ENCODE measurements at regions not wholly inside any gene's neighbourhood (a gene's known extent, or its start where the extent isn't known, plus 50 kb on each side); places are given as distances from the start of the nearest gene placed in this dataset.

DNA sequence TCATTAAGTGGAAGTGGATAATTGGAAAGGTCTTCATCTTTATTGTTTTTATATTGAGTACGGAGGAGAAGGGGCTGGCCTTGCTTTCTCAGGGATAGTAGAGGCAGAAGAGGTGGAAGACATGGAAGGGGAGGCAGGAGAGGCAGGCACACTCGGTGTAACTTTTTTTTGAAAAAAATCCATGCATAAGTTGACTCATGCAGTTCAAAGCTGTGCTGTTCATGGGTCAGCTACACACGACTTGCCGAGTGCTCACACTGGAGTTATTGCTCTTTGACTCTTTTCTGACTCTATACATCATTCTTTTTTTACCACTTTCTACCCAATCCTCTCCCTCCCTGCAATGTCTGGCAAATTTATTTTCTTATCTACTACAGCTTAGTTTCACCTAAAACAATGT, 158.3 kb upstream of the AADAT start:
- Histone ChIP-seq H3K9me3 (no peaks in the 10 kb centered on the region), H3K4me1 (no peaks in the 10 kb centered on the region), H3K27ac (no peak overlapping the region), H3K36me3 (no peaks in the 10 kb centered on the region), H3K4me3 (no peak overlapping the region), H3K27me3 (no peaks in the 10 kb centered on the region)
- no peak for DNase-seq
- in situ Hi-C loops (cut with MboI; ENCODE audit: low sequenced_read_pairs in 4 of 4) (no loop called here), intact Hi-C loops (cut with DNase I; ENCODE audit: low total_unique reads) (no loop called here)
- ATAC-seq = no peak
- TF ChIP-seq, protein P1, sequence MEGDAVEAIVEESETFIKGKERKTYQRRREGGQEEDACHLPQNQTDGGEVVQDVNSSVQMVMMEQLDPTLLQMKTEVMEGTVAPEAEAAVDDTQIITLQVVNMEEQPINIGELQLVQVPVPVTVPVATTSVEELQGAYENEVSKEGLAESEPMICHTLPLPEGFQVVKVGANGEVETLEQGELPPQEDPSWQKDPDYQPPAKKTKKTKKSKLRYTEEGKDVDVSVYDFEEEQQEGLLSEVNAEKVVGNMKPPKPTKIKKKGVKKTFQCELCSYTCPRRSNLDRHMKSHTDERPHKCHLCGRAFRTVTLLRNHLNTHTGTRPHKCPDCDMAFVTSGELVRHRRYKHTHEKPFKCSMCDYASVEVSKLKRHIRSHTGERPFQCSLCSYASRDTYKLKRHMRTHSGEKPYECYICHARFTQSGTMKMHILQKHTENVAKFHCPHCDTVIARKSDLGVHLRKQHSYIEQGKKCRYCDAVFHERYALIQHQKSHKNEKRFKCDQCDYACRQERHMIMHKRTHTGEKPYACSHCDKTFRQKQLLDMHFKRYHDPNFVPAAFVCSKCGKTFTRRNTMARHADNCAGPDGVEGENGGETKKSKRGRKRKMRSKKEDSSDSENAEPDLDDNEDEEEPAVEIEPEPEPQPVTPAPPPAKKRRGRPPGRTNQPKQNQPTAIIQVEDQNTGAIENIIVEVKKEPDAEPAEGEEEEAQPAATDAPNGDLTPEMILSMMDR (IDR thresholded peaks at IDR 0.05 in 4 of 5, conservative IDR thresholded peaks at IDR 0.05 in 1 of 5) = no peak
- TF ChIP-seq POLR2A (IDR thresholded peaks at IDR 0.05) = no peak

DNA sequence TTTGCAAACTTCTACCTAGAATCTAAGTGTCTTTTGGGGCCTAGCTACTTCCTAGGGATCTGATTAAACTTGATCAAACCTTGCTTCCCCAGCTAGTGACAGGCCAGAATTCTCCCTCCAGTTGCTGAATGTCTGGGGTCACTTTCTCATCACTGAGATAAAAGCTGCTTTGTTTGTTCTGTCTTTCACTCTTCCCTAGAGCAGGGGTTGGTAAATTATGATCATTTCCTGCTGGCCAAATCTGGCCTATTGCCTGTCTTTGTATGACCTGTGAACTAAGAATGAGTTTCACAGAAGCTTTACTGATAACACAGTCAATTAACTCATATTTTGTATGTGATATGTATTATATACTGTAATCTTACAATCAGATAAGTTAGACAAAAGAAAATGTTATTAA, 157.8 kb upstream of the AADAT start:
- no peak for DNase-seq
- Histone ChIP-seq H3K9me3 (no peaks in the 10 kb centered on the region), H3K4me3 (no peak overlapping the region), H3K27me3 (no peaks in the 10 kb centered on the region), H3K27ac (no peak overlapping the region), H3K4me1 (no peaks in the 10 kb centered on the region), H3K36me3 (no peaks in the 10 kb centered on the region)
- intact Hi-C loops (cut with DNase I; ENCODE audit: low total_unique reads) (no loop called here), in situ Hi-C loops (cut with MboI; ENCODE audit: low sequenced_read_pairs in 4 of 4) (no loop called here)
- ATAC-seq = no peak
- TF ChIP-seq, protein P1 (IDR thresholded peaks at IDR 0.05 in 4 of 5, conservative IDR thresholded peaks at IDR 0.05 in 1 of 5) = no peak
- no peak for TF ChIP-seq POLR2A (IDR thresholded peaks at IDR 0.05)

DNA sequence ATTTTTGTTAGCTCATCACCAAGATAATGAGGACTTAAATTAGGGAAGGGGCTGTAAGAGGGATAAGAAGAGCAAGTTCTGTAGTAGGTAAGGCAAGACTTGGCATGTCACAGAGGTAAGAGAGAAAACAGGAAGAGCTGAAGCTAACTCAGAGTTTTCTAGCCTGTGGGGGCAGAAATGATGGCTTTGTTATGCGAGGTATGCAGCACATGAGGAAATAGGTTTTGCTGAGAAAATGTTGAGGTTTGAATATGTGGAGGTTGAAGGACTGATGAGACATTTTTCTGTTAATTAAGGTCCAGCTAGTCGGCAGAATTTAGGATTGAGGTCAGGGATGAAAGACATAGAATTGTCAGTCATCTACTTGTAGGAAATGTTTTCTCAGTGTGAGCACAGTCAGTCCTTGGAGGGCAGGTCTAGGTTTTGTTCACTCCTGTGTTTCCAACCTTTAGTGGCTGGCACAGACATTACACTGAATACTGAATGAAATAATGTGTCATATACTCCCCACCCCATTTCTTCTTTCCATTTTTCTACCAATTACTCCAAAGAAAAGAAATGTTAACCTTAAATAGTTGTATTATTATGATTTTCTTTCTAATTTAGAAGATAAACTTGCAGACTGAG, 154.0 kb upstream of the AADAT start:
- intact Hi-C loops (cut with DNase I; ENCODE audit: low total_unique reads) = no loop called here
- Histone ChIP-seq H3K27ac (no peak overlapping the region), H3K36me3 (no peaks in the 10 kb centered on the region), H3K4me3 (no peak overlapping the region), H3K27me3 (no peaks in the 10 kb centered on the region), H3K4me1 (no peaks in the 10 kb centered on the region), H3K9me3 (no peaks in the 10 kb centered on the region)
- TF ChIP-seq POLR2A (IDR thresholded peaks at IDR 0.05) = no peak
- TF ChIP-seq, protein P1 (IDR thresholded peaks at IDR 0.05 in 4 of 5, conservative IDR thresholded peaks at IDR 0.05 in 1 of 5) = no peak
- ATAC-seq (no peak), DNase-seq (no peak)
- in situ Hi-C loops (cut with MboI; ENCODE audit: low sequenced_read_pairs in 4 of 4) = no loop called here

DNA sequence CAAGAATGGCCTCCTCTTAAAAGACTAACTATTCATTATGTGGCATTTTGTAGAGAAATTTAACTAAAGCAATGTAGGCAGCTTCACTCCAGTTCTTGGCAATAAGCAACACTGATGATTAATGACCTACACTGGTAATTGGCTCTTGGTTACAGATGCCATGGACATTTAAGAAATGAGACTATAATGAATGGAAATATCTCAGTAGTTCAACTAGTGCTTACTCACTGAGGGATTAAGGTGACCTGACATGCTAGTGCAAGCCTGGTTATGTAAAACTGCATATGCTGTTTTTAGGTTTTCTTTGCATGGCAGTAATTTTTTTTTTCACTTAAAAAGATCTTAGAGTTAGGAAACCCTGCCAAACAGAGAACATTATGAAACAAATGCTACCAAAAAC, 152.7 kb upstream of the AADAT start:
- in situ Hi-C loops (cut with MboI; ENCODE audit: low sequenced_read_pairs in 4 of 4) = no loop called here
- DNase-seq (no peak), ATAC-seq (no peak)
- H3K27me3 ChIP-seq = no peaks in the 10 kb centered on the region
- no peak for TF ChIP-seq POLR2A (IDR thresholded peaks at IDR 0.05)
- TF ChIP-seq, protein P1 (IDR thresholded peaks at IDR 0.05 in 4 of 5, conservative IDR thresholded peaks at IDR 0.05 in 1 of 5) = no peak
- H3K36me3 ChIP-seq = no peaks in the 10 kb centered on the region
- H3K27ac ChIP-seq = no peak overlapping the region
- no peaks in the 10 kb centered on the region for H3K9me3 ChIP-seq
- no peaks in the 10 kb centered on the region for H3K4me1 ChIP-seq
- H3K4me3 ChIP-seq = no peak overlapping the region
- intact Hi-C loops (cut with DNase I; ENCODE audit: low total_unique reads) = no loop called here

DNA sequence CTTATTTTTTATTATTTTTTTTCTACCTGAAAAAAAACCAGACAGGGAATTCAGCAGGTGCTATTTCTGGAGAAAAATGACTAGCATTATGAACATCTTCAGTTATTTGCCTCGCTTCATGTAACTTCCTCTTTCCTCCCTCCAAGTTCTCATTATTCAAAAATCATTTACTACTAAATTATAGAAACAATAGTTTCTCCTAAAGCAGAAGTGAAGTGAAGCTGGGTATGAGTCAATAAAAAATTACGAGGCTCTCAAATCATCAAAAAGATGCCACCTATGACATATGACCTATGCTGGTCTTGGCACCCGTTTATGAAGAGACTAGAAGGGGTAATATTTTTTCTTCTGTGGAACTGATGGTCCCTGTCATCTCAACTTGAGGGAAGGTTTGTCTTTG, 145.0 kb upstream of the AADAT start:
- Histone ChIP-seq H3K27me3 (no peaks in the 10 kb centered on the region), H3K4me1 (no peaks in the 10 kb centered on the region), H3K36me3 (no peaks in the 10 kb centered on the region), H3K27ac (no peak overlapping the region), H3K4me3 (no peak overlapping the region), H3K9me3 (no peaks in the 10 kb centered on the region)
- intact Hi-C loops (cut with DNase I; ENCODE audit: low total_unique reads) (no loop called here), in situ Hi-C loops (cut with MboI; ENCODE audit: low sequenced_read_pairs in 4 of 4) (no loop called here)
- DNase-seq (no peak), ATAC-seq (no peak)
- TF ChIP-seq POLR2A (IDR thresholded peaks at IDR 0.05) = no peak
- TF ChIP-seq, protein P1 (IDR thresholded peaks at IDR 0.05 in 4 of 5, conservative IDR thresholded peaks at IDR 0.05 in 1 of 5) = no peak

Measured in gastrocnemius medialis (tissue), 4 donors.